ENCODE measurements at regions not wholly inside any gene's neighbourhood (a gene's known extent, or its start where the extent isn't known, plus 50 kb on each side); places are given as distances from the start of the nearest gene placed in this dataset.

DNA sequence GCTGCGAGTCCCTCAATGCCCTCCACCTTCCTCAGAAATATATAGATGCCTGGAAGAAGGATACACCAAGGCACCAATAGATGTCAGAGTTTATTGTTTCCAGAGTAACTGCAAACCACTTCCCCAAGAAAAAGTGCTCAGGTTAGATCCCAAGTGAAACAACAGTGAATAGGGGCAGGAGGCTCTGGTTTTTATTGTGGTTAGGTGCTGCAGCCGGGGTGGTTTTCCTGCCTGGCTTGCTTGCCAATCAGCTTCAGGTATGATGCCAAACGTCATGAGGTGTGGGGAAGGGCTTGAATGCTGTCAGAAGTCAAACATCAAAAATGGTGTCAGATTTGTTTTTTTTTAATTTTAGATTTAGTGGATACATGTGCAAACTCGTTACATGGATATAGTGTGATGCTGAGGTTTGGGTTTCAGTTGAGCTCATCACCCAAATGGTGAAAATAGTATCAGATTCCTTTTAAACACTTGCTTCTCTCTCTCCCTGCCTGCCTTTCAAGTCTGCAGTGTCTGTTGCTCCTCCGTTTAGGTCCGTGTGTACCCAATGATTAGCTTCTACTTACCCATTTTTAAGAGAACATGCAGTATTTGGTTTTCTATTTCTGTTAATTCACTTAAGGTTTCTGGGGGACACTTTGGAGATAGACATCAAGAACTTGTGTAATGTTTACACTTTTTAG, 1317.0 kb downstream of the MRPL39 start:
- H4K20me1 ChIP-seq (ENCODE audit: insufficient read depth, low read length) = no peaks in the 10 kb centered on the region
- no TSS peak for BruUV-seq (replicated peaks)
- no peak overlapping the region for H3K4me3 ChIP-seq (ENCODE audit: insufficient read depth, low read depth, low read length)
- no peak overlapping the region for H3K9ac ChIP-seq (ENCODE audit: low read depth, low read length)
- H3K9me1 ChIP-seq (ENCODE audit: insufficient read depth, low read length) = no peaks in the 10 kb centered on the region
- H2AK9ac ChIP-seq (replicated peaks; ENCODE audit: low read depth, low read length, poor library complexity) = no peak overlapping the region
- H2BK120ac ChIP-seq (ENCODE audit: low read depth, low read length) = no peak overlapping the region
- H2AFZ ChIP-seq (replicated peaks; ENCODE audit: low read length, poor library complexity) = peak overlapping the region; percentile 58
- H4K5ac ChIP-seq (ENCODE audit: low read depth, low read length) = no peak overlapping the region
- no peak overlapping the region for H3K4ac ChIP-seq (ENCODE audit: low read depth, low read length)
- H3K4me2 ChIP-seq (ENCODE audit: low read depth, low read length) = no peak overlapping the region
- no peak overlapping the region for H3K27ac ChIP-seq (ENCODE audit: insufficient read depth, low read length)
- ATAC-seq (ENCODE audit: low read depth) (no peak), DNase-seq (no peak)
- WGBS, 2 experiments (ENCODE audit: extremely low coverage in 2 of 2, insufficient read length in 1 of 2) = 70% methylated on average over 2 of the region's 6 CpGs; no CpG with 5 or more reads in 1 of the 2 experiments
- intact Hi-C loops (cut with micrococcal nuclease) = no loop called here
- H2BK15ac ChIP-seq (ENCODE audit: low read depth, low read length) = no peak overlapping the region
- H3K14ac ChIP-seq (replicated peaks; ENCODE audit: low read depth, low read length) = no peak overlapping the region
- H3K27me3 ChIP-seq (ENCODE audit: control insufficient read depth, insufficient read depth, low read length) = no peaks in the 10 kb centered on the region
- H3K56ac ChIP-seq (ENCODE audit: extremely low read depth, insufficient read depth, low read length) = no peak overlapping the region
- no peak overlapping the region for H3K18ac ChIP-seq (ENCODE audit: low read depth, low read length)
- no peaks in the 10 kb centered on the region for H3K4me1 ChIP-seq (ENCODE audit: control insufficient read depth, insufficient read depth, low read length)
- no peak overlapping the region for H3K23ac ChIP-seq (ENCODE audit: low read depth, low read length)
- no peak overlapping the region for H2AK5ac ChIP-seq (ENCODE audit: low read depth, low read length)
- in situ Hi-C loops (cut with MboI; ENCODE audit: low sequenced_read_pairs) = no loop called here
- POLR2A ChIA-PET (ENCODE audit: unreplicated experiment) = no interaction called here
- no peak for TF ChIP-seq NFE2L2 (IDR thresholded peaks at IDR 0.05; ENCODE audit: low read depth, low read length)
- TF ChIP-seq, protein P1, sequence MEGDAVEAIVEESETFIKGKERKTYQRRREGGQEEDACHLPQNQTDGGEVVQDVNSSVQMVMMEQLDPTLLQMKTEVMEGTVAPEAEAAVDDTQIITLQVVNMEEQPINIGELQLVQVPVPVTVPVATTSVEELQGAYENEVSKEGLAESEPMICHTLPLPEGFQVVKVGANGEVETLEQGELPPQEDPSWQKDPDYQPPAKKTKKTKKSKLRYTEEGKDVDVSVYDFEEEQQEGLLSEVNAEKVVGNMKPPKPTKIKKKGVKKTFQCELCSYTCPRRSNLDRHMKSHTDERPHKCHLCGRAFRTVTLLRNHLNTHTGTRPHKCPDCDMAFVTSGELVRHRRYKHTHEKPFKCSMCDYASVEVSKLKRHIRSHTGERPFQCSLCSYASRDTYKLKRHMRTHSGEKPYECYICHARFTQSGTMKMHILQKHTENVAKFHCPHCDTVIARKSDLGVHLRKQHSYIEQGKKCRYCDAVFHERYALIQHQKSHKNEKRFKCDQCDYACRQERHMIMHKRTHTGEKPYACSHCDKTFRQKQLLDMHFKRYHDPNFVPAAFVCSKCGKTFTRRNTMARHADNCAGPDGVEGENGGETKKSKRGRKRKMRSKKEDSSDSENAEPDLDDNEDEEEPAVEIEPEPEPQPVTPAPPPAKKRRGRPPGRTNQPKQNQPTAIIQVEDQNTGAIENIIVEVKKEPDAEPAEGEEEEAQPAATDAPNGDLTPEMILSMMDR (conservative IDR thresholded peaks at IDR 0.05; ENCODE audit: low read depth, low read length) = no peak
- TF ChIP-seq RAD21 (IDR thresholded peaks at IDR 0.05; ENCODE audit: low read length) = no peak
- no peak for TF ChIP-seq MXI1 (IDR thresholded peaks at IDR 0.05; ENCODE audit: borderline replicate concordance, low read depth, low read length)
- no peak for TF ChIP-seq FOS (IDR thresholded peaks at IDR 0.05; ENCODE audit: low read depth, low read length)
- H4K91ac ChIP-seq (ENCODE audit: insufficient read depth, low read depth, low read length) = no peak overlapping the region
- no peak overlapping the region for H2BK20ac ChIP-seq (ENCODE audit: low read depth, low read length)
- H3K79me1 ChIP-seq (ENCODE audit: low read depth in 1 of 2, low read length in 2 of 2) = no peaks in the 10 kb centered on the region
- dilution Hi-C loops (cut with HindIII; ENCODE audit: low sequenced_read_pairs, unreplicated experiment) = no loop called here
- CTCF ChIA-PET = no interaction called here
- H3K36me3 ChIP-seq (ENCODE audit: control insufficient read depth, insufficient read depth, low read length) = no peaks in the 10 kb centered on the region
- H4K8ac ChIP-seq (ENCODE audit: low read depth in 2 of 2, low read length in 2 of 2) = no peak overlapping the region
- no peaks in the 10 kb centered on the region for H3K9me3 ChIP-seq (ENCODE audit: control insufficient read depth, insufficient read depth, low read length)
- H2BK5ac ChIP-seq (ENCODE audit: low read depth, low read length, poor library complexity, severe bottlenecking) = no peak overlapping the region

Data from IMR-90 (cell line).